ENCODE measurements at regions not wholly inside any gene's neighbourhood (a gene's known extent, or its start where the extent isn't known, plus 50 kb on each side); places are given as distances from the start of the nearest gene placed in this dataset.

- TF ChIP-seq CTCF (IDR thresholded peaks at IDR 0.05), result no peak
- TF ChIP-seq EZH2 (IDR thresholded peaks at IDR 0.05), result no peak
- no peak for TF ChIP-seq EZH2phosphoT487 (IDR thresholded peaks at IDR 0.05)
These were observed 819.5 kb downstream of the SLC16A7 start for GRCh38 chr12:60415351-60415750.
